GM21447 (cell line): ENCODE measurements at regions not wholly inside any gene's neighbourhood (a gene's known extent, or its start where the extent isn't known, plus 50 kb on each side); places are given as distances from the start of the nearest gene placed in this dataset.

ENCODE experiments used
- ATAC-seq: cut with Tn5 transposase; IDR thresholded peaks from one replicate; pipeline ENCODE4 v1.9.1; 2021; ENCODE audit not compliant: unreplicated experiment

- ATAC-seq = no peak
Measured at GRCh38 chr13:84418041-84418440, 535.8 kb upstream of the SLITRK1 start.

- no peak for ATAC-seq
Measured at GRCh38 chr13:84417416-84417815, 535.1 kb upstream of the SLITRK1 start.

- ATAC-seq = no peak
Measured at GRCh38 chr13:84413016-84413415, 530.7 kb upstream of the SLITRK1 start.

GRCh38 chr13:84405286-84405685, 523.0 kb upstream of the SLITRK1 start:
- no peak for ATAC-seq

GRCh38 chr13:84400706-84401105, 518.4 kb upstream of the SLITRK1 start:
- ATAC-seq = no peak

GRCh38 chr13:84399320-84400085, 517.2 kb upstream of the SLITRK1 start:
- ATAC-seq = no peak

GRCh38 chr13:84393981-84394625, 511.8 kb upstream of the SLITRK1 start:
- ATAC-seq = no peak

- ATAC-seq = no peak
Measured at GRCh38 chr13:84380866-84381265, 498.6 kb upstream of the SLITRK1 start.

GRCh38 chr13:84377106-84377505, 494.8 kb upstream of the SLITRK1 start:
- ATAC-seq = no peak

GRCh38 chr13:84366506-84366905, 484.2 kb upstream of the SLITRK1 start:
- no peak for ATAC-seq

- no peak for ATAC-seq
Measured at GRCh38 chr13:84362777-84363176, 480.5 kb upstream of the SLITRK1 start.

GRCh38 chr13:84360822-84361221, 478.5 kb upstream of the SLITRK1 start:
- no peak for ATAC-seq

GRCh38 chr13:84358601-84359000, 476.3 kb upstream of the SLITRK1 start:
- ATAC-seq = no peak

- no peak for ATAC-seq
Measured at GRCh38 chr13:84352946-84353345, 470.7 kb upstream of the SLITRK1 start.

- ATAC-seq = no peak
Measured at GRCh38 chr13:84339456-84339855, 457.2 kb upstream of the SLITRK1 start.

- ATAC-seq = no peak
Measured at GRCh38 chr13:84332346-84332745, 450.1 kb upstream of the SLITRK1 start.

GRCh38 chr13:84315527-84315926, 433.3 kb upstream of the SLITRK1 start:
- ATAC-seq = no peak

- no peak for ATAC-seq
Measured at GRCh38 chr13:84303035-84303434, 420.8 kb upstream of the SLITRK1 start.

- no peak for ATAC-seq
Measured at GRCh38 chr13:84297251-84297650, 415.0 kb upstream of the SLITRK1 start.

GRCh38 chr13:84296401-84296800, 414.1 kb upstream of the SLITRK1 start:
- ATAC-seq = no peak

GRCh38 chr13:84294576-84294975, 412.3 kb upstream of the SLITRK1 start:
- no peak for ATAC-seq

GRCh38 chr13:84290386-84290785, 408.1 kb upstream of the SLITRK1 start:
- no peak for ATAC-seq

GRCh38 chr13:84279166-84279565, 396.9 kb upstream of the SLITRK1 start:
- no peak for ATAC-seq
